ENCODE measurements at regions not wholly inside any gene's neighbourhood (a gene's known extent, or its start where the extent isn't known, plus 50 kb on each side); places are given as distances from the start of the nearest gene placed in this dataset.

GRCh38 chr13:84591444-84591843 is 709.2 kb upstream of the SLITRK1 start:
- Mint-ChIP-seq H3K9me3 (ENCODE audit: insufficient read depth) (peaks cover 2% of the 10 kb centered on the region), H3K4me3 (no peak overlapping the region), H3K27ac (no peak overlapping the region), H3K4me1 (no peaks in the 10 kb centered on the region), H3K27me3 (no peaks in the 10 kb centered on the region)
- Histone ChIP-seq H3K79me2 (ENCODE audit: control insufficient read depth, insufficient read depth, low read length) (no peaks in the 10 kb centered on the region), H2AFZ (ENCODE audit: insufficient read depth, low read depth, low read length, poor library complexity, severe bottlenecking) (no peak overlapping the region), H3K4me2 (replicated peaks; ENCODE audit: low read depth, low read length, poor library complexity, severe bottlenecking) (no peak overlapping the region), H3K36me3 (replicated peaks in 1 of 2; ENCODE audit: control extremely low read depth in 1 of 2, control insufficient read depth in 1 of 2, extremely low read depth in 1 of 2, insufficient read depth in 2 of 2, low read length in 1 of 2) (no peaks in the 10 kb centered on the region), H3K9me3 (ENCODE audit: control extremely low read depth in 1 of 3, control insufficient read depth in 2 of 3, insufficient read depth in 1 of 3, low read length in 2 of 3) (no peaks in the 10 kb centered on the region), H3K4me1 (ENCODE audit: control insufficient read depth in 2 of 2, insufficient read depth in 2 of 2, low read length in 2 of 2) (no peaks in the 10 kb centered on the region), H3K4me3 (ENCODE audit: control extremely low read depth in 1 of 5, extremely low read depth in 1 of 5, insufficient read depth in 1 of 5, low read depth in 2 of 5, low read length in 4 of 5) (no peak overlapping the region), H4K20me1 (ENCODE audit: control insufficient read depth, insufficient read depth, low read length, poor library complexity, severe bottlenecking) (no peaks in the 10 kb centered on the region), H3K9ac (ENCODE audit: low read length) (no peak overlapping the region), H3K27me3 (replicated peaks in 1 of 4; ENCODE audit: control extremely low read depth in 1 of 4, control insufficient read depth in 3 of 4, insufficient read depth in 4 of 4, low read length in 3 of 4) (no peaks in the 10 kb centered on the region), H3K27ac (ENCODE audit: low read length in 2 of 2) (no peak overlapping the region)
- intact Hi-C loops (cut with micrococcal nuclease), result no loop called here
- TF ChIP-seq EZH2 (IDR thresholded peaks at IDR 0.05; ENCODE audit: borderline replicate concordance, insufficient read depth, low read depth, low read length, poor library complexity, severe bottlenecking), result no peak
- TF ChIP-seq, protein P1, sequence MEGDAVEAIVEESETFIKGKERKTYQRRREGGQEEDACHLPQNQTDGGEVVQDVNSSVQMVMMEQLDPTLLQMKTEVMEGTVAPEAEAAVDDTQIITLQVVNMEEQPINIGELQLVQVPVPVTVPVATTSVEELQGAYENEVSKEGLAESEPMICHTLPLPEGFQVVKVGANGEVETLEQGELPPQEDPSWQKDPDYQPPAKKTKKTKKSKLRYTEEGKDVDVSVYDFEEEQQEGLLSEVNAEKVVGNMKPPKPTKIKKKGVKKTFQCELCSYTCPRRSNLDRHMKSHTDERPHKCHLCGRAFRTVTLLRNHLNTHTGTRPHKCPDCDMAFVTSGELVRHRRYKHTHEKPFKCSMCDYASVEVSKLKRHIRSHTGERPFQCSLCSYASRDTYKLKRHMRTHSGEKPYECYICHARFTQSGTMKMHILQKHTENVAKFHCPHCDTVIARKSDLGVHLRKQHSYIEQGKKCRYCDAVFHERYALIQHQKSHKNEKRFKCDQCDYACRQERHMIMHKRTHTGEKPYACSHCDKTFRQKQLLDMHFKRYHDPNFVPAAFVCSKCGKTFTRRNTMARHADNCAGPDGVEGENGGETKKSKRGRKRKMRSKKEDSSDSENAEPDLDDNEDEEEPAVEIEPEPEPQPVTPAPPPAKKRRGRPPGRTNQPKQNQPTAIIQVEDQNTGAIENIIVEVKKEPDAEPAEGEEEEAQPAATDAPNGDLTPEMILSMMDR (IDR thresholded peaks at IDR 0.05), result no peak
- no CpG with 5 or more reads among the region's 2 CpGs for WGBS (ENCODE audit: insufficient coverage)
- ATAC-seq (ENCODE audit: low read depth) (no peak), DNase-seq (no peak)
- CTCF ChIA-PET, result no interaction called here
- POLR2A ChIA-PET, result no interaction called here

- no peak for ATAC-seq (ENCODE audit: low read depth)
- H3K27ac ChIP-seq (ENCODE audit: low read length in 2 of 2), result no peak overlapping the region
- H3K4me3 ChIP-seq (ENCODE audit: control extremely low read depth in 1 of 5, extremely low read depth in 1 of 5, insufficient read depth in 1 of 5, low read depth in 2 of 5, low read length in 4 of 5), result no peak overlapping the region
- H3K4me2 ChIP-seq (replicated peaks; ENCODE audit: low read depth, low read length, poor library complexity, severe bottlenecking), result no peak overlapping the region
- no peaks in the 10 kb centered on the region for H3K36me3 ChIP-seq (replicated peaks in 1 of 2; ENCODE audit: control extremely low read depth in 1 of 2, control insufficient read depth in 1 of 2, extremely low read depth in 1 of 2, insufficient read depth in 2 of 2, low read length in 1 of 2)
- H3K27ac Mint-ChIP-seq, result no peak overlapping the region
- no peaks in the 10 kb centered on the region for H3K27me3 Mint-ChIP-seq
- no peaks in the 10 kb centered on the region for H3K4me1 ChIP-seq (ENCODE audit: control insufficient read depth in 2 of 2, insufficient read depth in 2 of 2, low read length in 2 of 2)
- H3K9me3 Mint-ChIP-seq (ENCODE audit: insufficient read depth), result no peaks in the 10 kb centered on the region
- no peaks in the 10 kb centered on the region for H3K9me3 ChIP-seq (ENCODE audit: control extremely low read depth in 1 of 3, control insufficient read depth in 2 of 3, insufficient read depth in 1 of 3, low read length in 2 of 3)
- ChIA-PET CTCF (no interaction called here), POLR2A (no interaction called here)
- DNase-seq, result no peak
- H3K4me3 Mint-ChIP-seq, result no peak overlapping the region
- intact Hi-C loops (cut with micrococcal nuclease), result no loop called here
- no peaks in the 10 kb centered on the region for H3K27me3 ChIP-seq (replicated peaks in 1 of 4; ENCODE audit: control extremely low read depth in 1 of 4, control insufficient read depth in 3 of 4, insufficient read depth in 4 of 4, low read length in 3 of 4)
- no peak overlapping the region for H2AFZ ChIP-seq (ENCODE audit: insufficient read depth, low read depth, low read length, poor library complexity, severe bottlenecking)
- H3K9ac ChIP-seq (ENCODE audit: low read length), result no peak overlapping the region
- no peaks in the 10 kb centered on the region for H4K20me1 ChIP-seq (ENCODE audit: control insufficient read depth, insufficient read depth, low read length, poor library complexity, severe bottlenecking)
- no peak for TF ChIP-seq EZH2 (IDR thresholded peaks at IDR 0.05; ENCODE audit: borderline replicate concordance, insufficient read depth, low read depth, low read length, poor library complexity, severe bottlenecking)
- TF ChIP-seq, protein P1 (IDR thresholded peaks at IDR 0.05), result no peak
- 100% methylated on average over 1 of the region's 2 CpGs for WGBS (ENCODE audit: insufficient coverage)
- H3K79me2 ChIP-seq (ENCODE audit: control insufficient read depth, insufficient read depth, low read length), result no peaks in the 10 kb centered on the region
- H3K4me1 Mint-ChIP-seq, result no peaks in the 10 kb centered on the region
Observed at GRCh38 chr13:84590663-84591062, 708.4 kb upstream of the SLITRK1 start.

All from B cell (primary cell).